IMR-90 (cell line): ENCODE measurements at regions not wholly inside any gene's neighbourhood (a gene's known extent, or its start where the extent isn't known, plus 50 kb on each side); places are given as distances from the start of the nearest gene placed in this dataset.

Experiments
- ATAC-seq: fragments of 200-7000 bp; cut with Tn5 transposase; 2 replicates; pipeline ENCODE4 v1.9.1; 2020; ENCODE audit warnings: low read depth, mild to moderate bottlenecking, moderate library complexity
- BruUV-seq: library from RNA; stranded (reverse); fragments of 400-500 nt; replicated peaks from 2 replicates; lab custom pipeline; 2021; lab: Mats Ljungman, UMichigan
- CTCF ChIA-PET: fragments of 300-600 bp; formaldehyde crosslinking; extraction: SDS; loops from one replicate; lab custom pipeline; 2021; ENCODE audit warnings: antibody characterized with exemption; lab: Yijun Ruan, JAX
- POLR2A ChIA-PET: fragments of 300-600 bp; sonication (Branson Sonifier 250); formaldehyde crosslinking; loops from one replicate; lab custom pipeline; 2022; ENCODE audit warnings: antibody characterized with exemption; ENCODE audit not compliant: unreplicated experiment; lab: Charles Lee
- DNase-seq: peaks from one replicate; pipeline ENCODE4 v3.0.0; 2013
- H2AFZ ChIP-seq: replicated peaks from 2 replicates; pipeline ENCODE3; 2013; ENCODE audit warnings: low read length, mild to moderate bottlenecking; ENCODE audit not compliant: poor library complexity
- H2AK5ac ChIP-seq: 2 replicates; pipeline ENCODE4 v1.6.1; 2013; ENCODE audit warnings: low read depth, low read length, inconsistent platforms
- H2AK9ac ChIP-seq: replicated peaks from 2 replicates; pipeline ENCODE3; 2013; ENCODE audit warnings: mild to moderate bottlenecking, low read depth, low read length, moderate library complexity; ENCODE audit not compliant: poor library complexity
- H2BK120ac ChIP-seq: 2 replicates; pipeline ENCODE4 v1.6.1; 2013; ENCODE audit warnings: low read depth, low read length, inconsistent platforms
- H2BK15ac ChIP-seq: 3 replicates; pipeline ENCODE4 v1.6.1; 2013; ENCODE audit warnings: low read depth, low read length, inconsistent platforms
- H2BK20ac ChIP-seq: 2 replicates; pipeline ENCODE4 v1.6.1; 2013; ENCODE audit warnings: low read depth, mild to moderate bottlenecking, inconsistent platforms, low read length, moderate library complexity
- H2BK5ac ChIP-seq: 2 replicates; pipeline ENCODE4 v1.6.1; 2013; ENCODE audit warnings: mild to moderate bottlenecking, low read depth, low read length, inconsistent platforms; ENCODE audit not compliant: poor library complexity, severe bottlenecking
- H3K14ac ChIP-seq: replicated peaks from 2 replicates; pipeline ENCODE4 v1.6.1; 2013; ENCODE audit warnings: low read depth, low read length, inconsistent platforms
- H3K18ac ChIP-seq: 2 replicates; pipeline ENCODE4 v1.6.1; 2013; ENCODE audit warnings: low read depth, low read length, control low read depth
- H3K23ac ChIP-seq: 2 replicates; pipeline ENCODE4 v1.6.1; 2013; ENCODE audit warnings: low read depth, low read length, inconsistent platforms
- H3K27ac ChIP-seq: 2 replicates; pipeline ENCODE4 v1.5.1; 2013; ENCODE audit warnings: mild to moderate bottlenecking, control low read depth, low read length; ENCODE audit not compliant: insufficient read depth
- H3K27me3 ChIP-seq: 2 replicates; pipeline ENCODE4 v1.6.1; 2013; ENCODE audit warnings: low read length; ENCODE audit not compliant: control insufficient read depth, insufficient read depth
- H3K36me3 ChIP-seq: 2 replicates; pipeline ENCODE4 v1.6.1; 2013; ENCODE audit warnings: low read length, mixed read lengths; ENCODE audit not compliant: control insufficient read depth, insufficient read depth
- H3K4ac ChIP-seq: 2 replicates; pipeline ENCODE4 v1.6.1; 2013; ENCODE audit warnings: low read depth, low read length, inconsistent platforms
- H3K4me1 ChIP-seq: 2 replicates; pipeline ENCODE4 v1.6.1; 2013; ENCODE audit warnings: low read length, mixed read lengths; ENCODE audit not compliant: control insufficient read depth, insufficient read depth
- H3K4me2 ChIP-seq: 2 replicates; pipeline ENCODE4 v1.6.1; 2013; ENCODE audit warnings: low read depth, mild to moderate bottlenecking, control low read depth, low read length, moderate library complexity
- H3K4me3 ChIP-seq: 2 replicates; pipeline ENCODE4 v1.5.1; 2013; ENCODE audit warnings: low read depth, mild to moderate bottlenecking, control low read depth, low read length, moderate library complexity; ENCODE audit not compliant: insufficient read depth
- H3K56ac ChIP-seq: 2 replicates; pipeline ENCODE4 v1.6.1; 2013; ENCODE audit warnings: low read length, inconsistent platforms; ENCODE audit not compliant: insufficient read depth; ENCODE audit errors: extremely low read depth
- H3K79me1 ChIP-seq, 2 experiments: 2 replicates each; pipeline ENCODE4 v1.6.1; 2013; ENCODE audit warnings: low read length in 2 of 2, inconsistent platforms in 1 of 2, low read depth in 1 of 2
- H3K9ac ChIP-seq: 2 replicates; pipeline ENCODE4 v1.6.1; 2013; ENCODE audit warnings: low read depth, low read length, control low read depth
- H3K9me1 ChIP-seq: 2 replicates; pipeline ENCODE4 v1.6.1; 2013; ENCODE audit warnings: low read length, inconsistent platforms; ENCODE audit not compliant: insufficient read depth
- H3K9me3 ChIP-seq: 2 replicates; pipeline ENCODE4 v1.6.1; 2013; ENCODE audit warnings: low read length; ENCODE audit not compliant: control insufficient read depth, insufficient read depth
- H4K20me1 ChIP-seq: 2 replicates; pipeline ENCODE4 v1.6.1; 2013; ENCODE audit warnings: low read length, inconsistent platforms; ENCODE audit not compliant: insufficient read depth
- H4K5ac ChIP-seq: 2 replicates; pipeline ENCODE4 v1.6.1; 2013; ENCODE audit warnings: mild to moderate bottlenecking, low read depth, low read length, control low read depth
- H4K8ac ChIP-seq, 2 experiments: 2 replicates each; pipeline ENCODE4 v1.6.1; 2013; ENCODE audit warnings: low read depth in 2 of 2, low read length in 2 of 2, control low read depth in 1 of 2, inconsistent platforms in 1 of 2
- H4K91ac ChIP-seq: 2 replicates; pipeline ENCODE4 v1.6.1; 2013; ENCODE audit warnings: low read depth, low read length, inconsistent platforms; ENCODE audit not compliant: insufficient read depth
- BHLHE40 ChIP-seq: fragments of 150-350 bp; IDR thresholded peaks from 2 replicates; pipeline ENCODE4 v1.6.1; 2016; ENCODE audit warnings: mild to moderate bottlenecking, low read depth, low read length
- MAZ ChIP-seq: IDR thresholded peaks from 2 replicates; pipeline ENCODE4 v1.6.1; 2012; ENCODE audit warnings: low read depth, mild to moderate bottlenecking, low read length, improper control_type of control experiment, moderate library complexity, borderline replicate concordance
- NFE2L2 ChIP-seq: fragments of 150-350 bp; IDR thresholded peaks from 2 replicates; pipeline ENCODE4 v1.6.1; 2016; ENCODE audit warnings: low read depth, mild to moderate bottlenecking, low read length
- dilution Hi-C: fragments of 300-500 bp; cut with HindIII; formaldehyde crosslinking; loops from one replicate; pipeline ENCODE4 v1.14.3; 2018; ENCODE audit warnings: low sequenced_read_pairs; ENCODE audit not compliant: unreplicated experiment
- in situ Hi-C: fragments of 300-500 bp; cut with MboI; formaldehyde crosslinking; loops from 3 replicates; pipeline ENCODE4 v1.14.3; 2019; ENCODE audit warnings: low sequenced_read_pairs, inconsistent platforms, mixed read lengths
- intact Hi-C: fragments of 100-400 bp; cut with micrococcal nuclease; formaldehyde crosslinking; loops from 2 replicates; pipeline ENCODE4 v1.10.0; 2022

- DNase-seq: no peak
- no peak overlapping the region for H2AK9ac ChIP-seq
- dilution Hi-C loops (no loop called here), in situ Hi-C loops (no loop called here), intact Hi-C loops (loop anchor here (5.0 kb wide), 1 partner anchor 411 kb away; no protein-coding TSS in a partner anchor)
- BruUV-seq: no TSS peak
- no peak overlapping the region for H3K9ac ChIP-seq
- no peak overlapping the region for H4K5ac ChIP-seq
- no peak overlapping the region for H3K4me3 ChIP-seq
- H3K4ac ChIP-seq: no peak overlapping the region
- no peak overlapping the region for H2BK15ac ChIP-seq
- no peaks in the 10 kb centered on the region for H3K27me3 ChIP-seq
- CTCF ChIA-PET: no interaction called here
- no peaks in the 10 kb centered on the region for H3K79me1 ChIP-seq
- no peak overlapping the region for H2BK120ac ChIP-seq
- H3K9me3 ChIP-seq: no peaks in the 10 kb centered on the region
- H3K36me3 ChIP-seq: no peaks in the 10 kb centered on the region
- no peak overlapping the region for H2BK20ac ChIP-seq
- no peak overlapping the region for H2AK5ac ChIP-seq
- no peak overlapping the region for H4K8ac ChIP-seq
- H4K20me1 ChIP-seq: no peaks in the 10 kb centered on the region
- H2AFZ ChIP-seq: no peak overlapping the region
- no peak overlapping the region for H3K14ac ChIP-seq
- no peak overlapping the region for H3K56ac ChIP-seq
- H2BK5ac ChIP-seq: no peak overlapping the region
- no peaks in the 10 kb centered on the region for H3K9me1 ChIP-seq
- no peak overlapping the region for H3K27ac ChIP-seq
- no peak overlapping the region for H3K4me2 ChIP-seq
- H3K4me1 ChIP-seq: no peaks in the 10 kb centered on the region
- H4K91ac ChIP-seq: no peak overlapping the region
- H3K23ac ChIP-seq: no peak overlapping the region
- TF ChIP-seq MAZ (no peak), NFE2L2 (no peak), BHLHE40 (no peak)
- POLR2A ChIA-PET: no interaction called here
- no peak for ATAC-seq
- no peak overlapping the region for H3K18ac ChIP-seq
Observed at GRCh38 chr4:170306208-170306607, 216.5 kb upstream of the AADAT start.
